ENCODE measurements at regions not wholly inside any gene's neighbourhood (a gene's known extent, or its start where the extent isn't known, plus 50 kb on each side); places are given as distances from the start of the nearest gene placed in this dataset.
A peak's percentile ranks its signal among the peaks of the same experiment; 100 is the strongest.

- no peaks in the 10 kb centered on the region for H3K27me3 ChIP-seq
- no peaks in the 10 kb centered on the region for H3K9me3 ChIP-seq (replicated peaks)
- H3K4me1 ChIP-seq: peaks cover 26% of the 10 kb centered on the region
- H3K4me3 ChIP-seq: no peak overlapping the region
- H3K36me3 ChIP-seq: no peaks in the 10 kb centered on the region
- no peak for DNase-seq
- H3K27ac ChIP-seq: no peak overlapping the region
These were observed 201.2 kb upstream of the DDHD1 start for GRCh38 chr14:53354336-53354735.

- DNase-seq: no peak
- no peaks in the 10 kb centered on the region for H3K9me3 ChIP-seq (replicated peaks)
- no peak overlapping the region for H3K27ac ChIP-seq
- H3K27me3 ChIP-seq: no peaks in the 10 kb centered on the region
- H3K36me3 ChIP-seq: no peaks in the 10 kb centered on the region; the same call in 1 of the 2 replicates
- H3K4me1 ChIP-seq: peaks cover 13% of the 10 kb centered on the region
- no peak overlapping the region for H3K4me3 ChIP-seq
These were observed 197.7 kb upstream of the DDHD1 start for GRCh38 chr14:53350866-53351265.

GRCh38 chr14:53350429-53350828 lies 197.3 kb upstream of the DDHD1 start:
- Histone ChIP-seq H3K9me3 (replicated peaks) (no peaks in the 10 kb centered on the region), H3K36me3 (no peaks in the 10 kb centered on the region; the same call in 1 of the 2 replicates), H3K4me1 (peaks cover 11% of the 10 kb centered on the region), H3K27ac (no peak overlapping the region), H3K27me3 (no peaks in the 10 kb centered on the region), H3K4me3 (no peak overlapping the region)
- no peak for DNase-seq

- H3K27me3 ChIP-seq: no peaks in the 10 kb centered on the region
- no peak for DNase-seq
- H3K9me3 ChIP-seq (replicated peaks): no peaks in the 10 kb centered on the region
- no peak overlapping the region for H3K27ac ChIP-seq
- no peak overlapping the region for H3K4me3 ChIP-seq
- H3K4me1 ChIP-seq: no peaks in the 10 kb centered on the region
- no peaks in the 10 kb centered on the region; the same call in 1 of the 2 replicates for H3K36me3 ChIP-seq
These were observed 193.9 kb upstream of the DDHD1 start for GRCh38 chr14:53346988-53347387.

- H3K9me3 ChIP-seq (replicated peaks): no peaks in the 10 kb centered on the region
- H3K27me3 ChIP-seq: no peaks in the 10 kb centered on the region
- no peak overlapping the region for H3K4me3 ChIP-seq
- no peaks in the 10 kb centered on the region for H3K36me3 ChIP-seq
- DNase-seq: no peak
- H3K4me1 ChIP-seq: 0 out of 2 replicates have a peak, but pooled peaks cover 3% of the 10 kb centered on the region
- no peak overlapping the region for H3K27ac ChIP-seq
These were observed 188.2 kb upstream of the DDHD1 start for GRCh38 chr14:53341324-53341723.

GRCh38 chr14:53338192-53338591 lies 185.1 kb upstream of the DDHD1 start:
- H3K9me3 ChIP-seq (replicated peaks): no peaks in the 10 kb centered on the region
- DNase-seq: peak; percentile 36
- 0 out of 2 replicates have a peak, but pooled peaks cover 3% of the 10 kb centered on the region for H3K4me1 ChIP-seq

GRCh38 chr14:53336729-53337128 lies 183.6 kb upstream of the DDHD1 start:
- H3K36me3 ChIP-seq: no peaks in the 10 kb centered on the region
- H3K27me3 ChIP-seq: no peaks in the 10 kb centered on the region
- 0 out of 2 replicates have a peak, but pooled peaks cover 3% of the 10 kb centered on the region for H3K4me1 ChIP-seq
- no peak overlapping the region for H3K4me3 ChIP-seq
- no peaks in the 10 kb centered on the region for H3K9me3 ChIP-seq (replicated peaks)
- no peak overlapping the region for H3K27ac ChIP-seq
- DNase-seq: no peak

More at GRCh38 chr14:53338192-53338591, 185.1 kb upstream of the DDHD1 start:
- no peak overlapping the region for H3K4me3 ChIP-seq
- no peak overlapping the region for H3K27ac ChIP-seq
- no peaks in the 10 kb centered on the region for H3K36me3 ChIP-seq
- no peaks in the 10 kb centered on the region for H3K27me3 ChIP-seq

- Histone ChIP-seq H3K4me3 (no peak overlapping the region), H3K9me3 (replicated peaks) (no peaks in the 10 kb centered on the region), H3K36me3 (no peaks in the 10 kb centered on the region), H3K4me1 (0 out of 2 replicates have a peak, but pooled peaks cover 3% of the 10 kb centered on the region), H3K27ac (no peak overlapping the region), H3K27me3 (no peaks in the 10 kb centered on the region)
- DNase-seq: no peak
These were observed 180.7 kb upstream of the DDHD1 start for GRCh38 chr14:53333809-53334208.

- DNase-seq: no peak
- Histone ChIP-seq H3K27me3 (no peaks in the 10 kb centered on the region), H3K9me3 (replicated peaks) (no peaks in the 10 kb centered on the region), H3K4me1 (no peaks in the 10 kb centered on the region), H3K36me3 (no peaks in the 10 kb centered on the region), H3K4me3 (no peak overlapping the region), H3K27ac (no peak overlapping the region)
These were observed 178.8 kb upstream of the DDHD1 start for GRCh38 chr14:53331921-53332320.

GRCh38 chr14:53331247-53331646 lies 178.1 kb upstream of the DDHD1 start:
- H3K27ac ChIP-seq: no peak overlapping the region
- H3K36me3 ChIP-seq: no peaks in the 10 kb centered on the region
- H3K4me1 ChIP-seq: no peaks in the 10 kb centered on the region
- no peak for DNase-seq
- no peak overlapping the region for H3K4me3 ChIP-seq
- H3K9me3 ChIP-seq (replicated peaks): no peaks in the 10 kb centered on the region
- no peaks in the 10 kb centered on the region for H3K27me3 ChIP-seq

- DNase-seq: no peak
- Histone ChIP-seq H3K27me3 (no peaks in the 10 kb centered on the region), H3K36me3 (no peaks in the 10 kb centered on the region), H3K4me1 (no peaks in the 10 kb centered on the region), H3K4me3 (no peak overlapping the region), H3K9me3 (replicated peaks) (no peaks in the 10 kb centered on the region), H3K27ac (no peak overlapping the region)
These were observed 177.3 kb upstream of the DDHD1 start for GRCh38 chr14:53330441-53330840.

- Histone ChIP-seq H3K9me3 (replicated peaks) (no peaks in the 10 kb centered on the region; the same call in 1 of the 2 replicates), H3K27me3 (no peaks in the 10 kb centered on the region), H3K4me1 (no peaks in the 10 kb centered on the region), H3K27ac (no peak overlapping the region), H3K4me3 (no peak overlapping the region), H3K36me3 (no peaks in the 10 kb centered on the region)
- no peak for DNase-seq
These were observed 175.7 kb upstream of the DDHD1 start for GRCh38 chr14:53328841-53329240.

- Histone ChIP-seq H3K27me3 (no peaks in the 10 kb centered on the region), H3K27ac (no peak overlapping the region), H3K4me1 (no peaks in the 10 kb centered on the region), H3K4me3 (no peak overlapping the region), H3K36me3 (no peaks in the 10 kb centered on the region), H3K9me3 (replicated peaks) (peaks cover 3% of the 10 kb centered on the region)
- no peak for DNase-seq
These were observed 174.6 kb upstream of the DDHD1 start for GRCh38 chr14:53327716-53328115.

GRCh38 chr14:53325176-53325806 lies 172.2 kb upstream of the DDHD1 start:
- Histone ChIP-seq H3K27me3 (no peaks in the 10 kb centered on the region), H3K9me3 (replicated peaks) (peaks cover 3% of the 10 kb centered on the region), H3K36me3 (no peaks in the 10 kb centered on the region), H3K27ac (no peak overlapping the region), H3K4me3 (no peak overlapping the region), H3K4me1 (no peaks in the 10 kb centered on the region)
- DNase-seq: peak in 1 of 2 experiments; percentile 33

- no peak for DNase-seq
- H3K27ac ChIP-seq: no peak overlapping the region
- no peaks in the 10 kb centered on the region for H3K27me3 ChIP-seq
- H3K4me3 ChIP-seq: no peak overlapping the region
- H3K36me3 ChIP-seq: no peaks in the 10 kb centered on the region
- no peaks in the 10 kb centered on the region for H3K4me1 ChIP-seq
- H3K9me3 ChIP-seq (replicated peaks): peaks cover 7% of the 10 kb centered on the region; the same call in 1 of the 2 replicates
These were observed 163.4 kb upstream of the DDHD1 start for GRCh38 chr14:53316504-53316903.

- H3K27me3 ChIP-seq: no peaks in the 10 kb centered on the region
- DNase-seq: no peak
- peaks cover 3% of the 10 kb centered on the region for H3K9me3 ChIP-seq (replicated peaks)
- H3K4me1 ChIP-seq: peaks cover 12% of the 10 kb centered on the region
- no peak overlapping the region for H3K4me3 ChIP-seq
- H3K36me3 ChIP-seq: peaks cover 5% of the 10 kb centered on the region; the same call in 1 of the 2 replicates
- H3K27ac ChIP-seq: no peak overlapping the region
These were observed 157.3 kb upstream of the DDHD1 start for GRCh38 chr14:53310412-53310811.
